ENCODE measurements at regions not wholly inside any gene's neighbourhood (a gene's known extent, or its start where the extent isn't known, plus 50 kb on each side); places are given as distances from the start of the nearest gene placed in this dataset.

- ATAC-seq (no peak), DNase-seq (ENCODE audit: low spot score) (no peak)
- H3K27ac Mint-ChIP-seq: no peak overlapping the region
- no peaks in the 10 kb centered on the region for H3K4me1 Mint-ChIP-seq
- ChIA-PET CTCF (no interaction called here), POLR2A (no interaction called here)
- TF ChIP-seq TEAD4 (CRISPR knock-in tag; IDR thresholded peaks at IDR 0.05): no peak
- TF ChIP-seq SOX15 (CRISPR knock-in tag; IDR thresholded peaks at IDR 0.05): no peak
- TF ChIP-seq, protein P1, sequence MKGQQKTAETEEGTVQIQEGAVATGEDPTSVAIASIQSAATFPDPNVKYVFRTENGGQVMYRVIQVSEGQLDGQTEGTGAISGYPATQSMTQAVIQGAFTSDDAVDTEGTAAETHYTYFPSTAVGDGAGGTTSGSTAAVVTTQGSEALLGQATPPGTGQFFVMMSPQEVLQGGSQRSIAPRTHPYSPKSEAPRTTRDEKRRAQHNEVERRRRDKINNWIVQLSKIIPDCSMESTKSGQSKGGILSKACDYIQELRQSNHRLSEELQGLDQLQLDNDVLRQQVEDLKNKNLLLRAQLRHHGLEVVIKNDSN (CRISPR knock-in tag; IDR thresholded peaks at IDR 0.05): no peak
- no peak for TF ChIP-seq RELA (CRISPR knock-in tag; IDR thresholded peaks at IDR 0.05; ENCODE audit: borderline replicate concordance)
- no peak for TF ChIP-seq MAX (CRISPR knock-in tag; IDR thresholded peaks at IDR 0.05)
- TF ChIP-seq NFATC4 (CRISPR knock-in tag; IDR thresholded peaks at IDR 0.05): no peak
- no peak for TF ChIP-seq ZNF317 (CRISPR knock-in tag; IDR thresholded peaks at IDR 0.05; ENCODE audit: borderline replicate concordance, low read depth)
- no peak for TF ChIP-seq ZNF671 (CRISPR knock-in tag; IDR thresholded peaks at IDR 0.05)
- TF ChIP-seq TEAD1 (CRISPR knock-in tag; IDR thresholded peaks at IDR 0.05): no peak
- TF ChIP-seq, protein P2, sequence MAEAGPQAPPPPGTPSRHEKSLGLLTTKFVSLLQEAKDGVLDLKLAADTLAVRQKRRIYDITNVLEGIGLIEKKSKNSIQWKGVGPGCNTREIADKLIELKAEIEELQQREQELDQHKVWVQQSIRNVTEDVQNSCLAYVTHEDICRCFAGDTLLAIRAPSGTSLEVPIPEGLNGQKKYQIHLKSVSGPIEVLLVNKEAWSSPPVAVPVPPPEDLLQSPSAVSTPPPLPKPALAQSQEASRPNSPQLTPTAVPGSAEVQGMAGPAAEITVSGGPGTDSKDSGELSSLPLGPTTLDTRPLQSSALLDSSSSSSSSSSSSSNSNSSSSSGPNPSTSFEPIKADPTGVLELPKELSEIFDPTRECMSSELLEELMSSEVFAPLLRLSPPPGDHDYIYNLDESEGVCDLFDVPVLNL (CRISPR knock-in tag; IDR thresholded peaks at IDR 0.05; ENCODE audit: borderline replicate concordance, low read depth): no peak
- TF ChIP-seq ZBTB43 (CRISPR knock-in tag; IDR thresholded peaks at IDR 0.05): no peak
- peaks cover 10% of the 10 kb centered on the region for H3K9me3 Mint-ChIP-seq
- H3K4me3 Mint-ChIP-seq: no peak overlapping the region
- H3K27me3 Mint-ChIP-seq (ENCODE audit: low read depth): no peaks in the 10 kb centered on the region
- no peaks in the 10 kb centered on the region for H3K36me3 Mint-ChIP-seq
Measured at GRCh38 chr5:96051401-96051830, 89.8 kb upstream of the ELL2 start.

DNA sequence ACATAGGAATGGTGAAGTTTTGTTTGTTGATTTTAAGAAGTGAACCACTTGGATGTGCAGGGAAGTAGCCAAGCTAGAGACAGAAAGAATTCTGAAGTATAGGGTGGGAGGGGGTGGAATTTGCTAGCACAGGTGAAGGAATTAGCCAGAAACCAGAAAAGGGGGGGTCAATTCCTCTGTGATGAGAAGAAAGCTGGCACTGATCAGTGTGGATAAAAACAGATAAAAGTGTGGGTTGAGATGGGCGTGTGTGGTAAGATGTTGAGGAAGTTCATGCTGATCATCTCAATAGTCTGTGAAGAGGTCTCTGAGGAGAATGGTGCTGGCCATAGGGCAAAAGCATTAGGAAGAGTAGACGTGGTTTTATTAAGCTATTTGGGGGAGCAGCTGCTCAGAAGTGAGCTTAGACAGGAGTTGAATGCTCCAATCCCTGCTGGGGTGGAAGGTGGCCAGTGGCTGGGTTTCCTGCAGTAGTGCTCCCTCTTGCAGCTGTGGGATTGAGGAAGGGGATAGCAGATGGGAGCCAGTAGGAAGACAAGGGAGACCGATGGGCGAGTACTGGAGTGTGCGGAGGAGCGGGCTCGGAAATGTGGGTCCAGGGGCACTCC lies 88.7 kb upstream of the ELL2 start:
- Mint-ChIP-seq H3K4me1 (no peaks in the 10 kb centered on the region), H3K27me3 (ENCODE audit: low read depth) (no peaks in the 10 kb centered on the region), H3K9me3 (peaks cover 11% of the 10 kb centered on the region), H3K36me3 (no peaks in the 10 kb centered on the region), H3K4me3 (no peak overlapping the region), H3K27ac (no peak overlapping the region)
- ChIA-PET POLR2A (interaction anchor here (0.6 kb wide), 2 partner anchors 39 to 78 kb away, joined by 3 read pairs; no protein-coding TSS in a partner anchor), CTCF (no interaction called here)
- DNase-seq (ENCODE audit: low spot score) (no peak), ATAC-seq (no peak; the same call in 1 of the 2 replicates)
- TF ChIP-seq MAX (CRISPR knock-in tag; IDR thresholded peaks at IDR 0.05): no peak
- no peak for TF ChIP-seq FOXK1 (CRISPR knock-in tag; IDR thresholded peaks at IDR 0.05)
- TF ChIP-seq HMGA2 (CRISPR knock-in tag; IDR thresholded peaks at IDR 0.05): no peak
- TF ChIP-seq, protein P3, sequence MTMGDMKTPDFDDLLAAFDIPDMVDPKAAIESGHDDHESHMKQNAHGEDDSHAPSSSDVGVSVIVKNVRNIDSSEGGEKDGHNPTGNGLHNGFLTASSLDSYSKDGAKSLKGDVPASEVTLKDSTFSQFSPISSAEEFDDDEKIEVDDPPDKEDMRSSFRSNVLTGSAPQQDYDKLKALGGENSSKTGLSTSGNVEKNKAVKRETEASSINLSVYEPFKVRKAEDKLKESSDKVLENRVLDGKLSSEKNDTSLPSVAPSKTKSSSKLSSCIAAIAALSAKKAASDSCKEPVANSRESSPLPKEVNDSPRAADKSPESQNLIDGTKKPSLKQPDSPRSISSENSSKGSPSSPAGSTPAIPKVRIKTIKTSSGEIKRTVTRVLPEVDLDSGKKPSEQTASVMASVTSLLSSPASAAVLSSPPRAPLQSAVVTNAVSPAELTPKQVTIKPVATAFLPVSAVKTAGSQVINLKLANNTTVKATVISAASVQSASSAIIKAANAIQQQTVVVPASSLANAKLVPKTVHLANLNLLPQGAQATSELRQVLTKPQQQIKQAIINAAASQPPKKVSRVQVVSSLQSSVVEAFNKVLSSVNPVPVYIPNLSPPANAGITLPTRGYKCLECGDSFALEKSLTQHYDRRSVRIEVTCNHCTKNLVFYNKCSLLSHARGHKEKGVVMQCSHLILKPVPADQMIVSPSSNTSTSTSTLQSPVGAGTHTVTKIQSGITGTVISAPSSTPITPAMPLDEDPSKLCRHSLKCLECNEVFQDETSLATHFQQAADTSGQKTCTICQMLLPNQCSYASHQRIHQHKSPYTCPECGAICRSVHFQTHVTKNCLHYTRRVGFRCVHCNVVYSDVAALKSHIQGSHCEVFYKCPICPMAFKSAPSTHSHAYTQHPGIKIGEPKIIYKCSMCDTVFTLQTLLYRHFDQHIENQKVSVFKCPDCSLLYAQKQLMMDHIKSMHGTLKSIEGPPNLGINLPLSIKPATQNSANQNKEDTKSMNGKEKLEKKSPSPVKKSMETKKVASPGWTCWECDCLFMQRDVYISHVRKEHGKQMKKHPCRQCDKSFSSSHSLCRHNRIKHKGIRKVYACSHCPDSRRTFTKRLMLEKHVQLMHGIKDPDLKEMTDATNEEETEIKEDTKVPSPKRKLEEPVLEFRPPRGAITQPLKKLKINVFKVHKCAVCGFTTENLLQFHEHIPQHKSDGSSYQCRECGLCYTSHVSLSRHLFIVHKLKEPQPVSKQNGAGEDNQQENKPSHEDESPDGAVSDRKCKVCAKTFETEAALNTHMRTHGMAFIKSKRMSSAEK (CRISPR knock-in tag; IDR thresholded peaks at IDR 0.05; ENCODE audit: borderline replicate concordance): no peak
- no peak for TF ChIP-seq MXD4 (CRISPR knock-in tag; IDR thresholded peaks at IDR 0.05; ENCODE audit: borderline replicate concordance)
- TF ChIP-seq ZNF263 (CRISPR knock-in tag; IDR thresholded peaks at IDR 0.05; ENCODE audit: low read depth): no peak
- TF ChIP-seq RELA (CRISPR knock-in tag; IDR thresholded peaks at IDR 0.05; ENCODE audit: borderline replicate concordance): no peak
- no peak for TF ChIP-seq PRRX2 (CRISPR knock-in tag; IDR thresholded peaks at IDR 0.05)
- no peak for TF ChIP-seq GRHL2 (CRISPR knock-in tag; IDR thresholded peaks at IDR 0.05; ENCODE audit: insufficient replicate concordance, severe bottlenecking)
- no peak for TF ChIP-seq ZNF425 (CRISPR knock-in tag; conservative IDR thresholded peaks at IDR 0.05)
- TF ChIP-seq CREB1 (CRISPR knock-in tag; IDR thresholded peaks at IDR 0.05): no peak
- TF ChIP-seq ZNF138 (CRISPR knock-in tag; conservative IDR thresholded peaks at IDR 0.05): no peak
